ENCODE measurements at regions not wholly inside any gene's neighbourhood (a gene's known extent, or its start where the extent isn't known, plus 50 kb on each side); places are given as distances from the start of the nearest gene placed in this dataset.

- ChIA-PET POLR2A (no interaction called here), CTCF (no interaction called here), RAD21 (ENCODE audit: low non-redundant PET in 1 of 2, low total read pairs in 2 of 2, uncharacterized antibody in 2 of 2, unreplicated experiment in 2 of 2) (no interaction called here)
- Histone ChIP-seq H3K36me3 (ENCODE audit: control insufficient read depth in 1 of 2, insufficient read depth in 2 of 2, low read length in 2 of 2) (no peaks in the 10 kb centered on the region), H3K9ac (ENCODE audit: low read length) (no peak overlapping the region), H3K4me2 (ENCODE audit: low read length) (no peak overlapping the region), H3K4me3 (replicated peaks in 1 of 2; ENCODE audit: low read depth in 1 of 2, low read length in 2 of 2) (no peak overlapping the region), H3K79me2 (ENCODE audit: insufficient read depth, low read length) (no peaks in the 10 kb centered on the region), H3K27me3 (ENCODE audit: insufficient read depth, low read length) (no peaks in the 10 kb centered on the region), H3K9me2 (ENCODE audit: insufficient read depth) (no peaks in the 10 kb centered on the region), H4K20me1 (ENCODE audit: insufficient read depth) (no peaks in the 10 kb centered on the region), H3K27ac (ENCODE audit: low read depth, low read length) (no peak overlapping the region), H2AFZ (ENCODE audit: low read depth, low read length, poor library complexity, severe bottlenecking) (no peak overlapping the region), H3K4me1 (ENCODE audit: control insufficient read depth in 1 of 2, insufficient read depth in 2 of 2, low read length in 2 of 2) (no peaks in the 10 kb centered on the region), H3K9me3 (ENCODE audit: control insufficient read depth in 1 of 2, insufficient read depth in 1 of 2, low read depth in 1 of 2, low read length in 2 of 2) (no peaks in the 10 kb centered on the region)
- TF ChIP-seq SIN3A (IDR thresholded peaks at IDR 0.05; ENCODE audit: low read depth) (no peak), CBX3 (IDR thresholded peaks at IDR 0.05; ENCODE audit: low read depth) (no peak), MAX (IDR thresholded peaks at IDR 0.05) (no peak), POLR2AphosphoS5 (IDR thresholded peaks at IDR 0.05; ENCODE audit: low read depth, low read length) (no peak)
- intact Hi-C loops (cut with micrococcal nuclease) = no loop called here
- DNase-seq (ENCODE audit: low read depth, low spot score) (no peak), ATAC-seq (no peak)
- BruUV-seq (replicated peaks) = no TSS peak
Measured at GRCh38 chr5:155507363-155507762, 493.8 kb downstream of the KIF4B start.

- RAD21 ChIA-PET (ENCODE audit: low non-redundant PET in 1 of 2, low total read pairs in 2 of 2, uncharacterized antibody in 2 of 2, unreplicated experiment in 2 of 2) = no interaction called here
- no peaks in the 10 kb centered on the region for H3K36me3 ChIP-seq (ENCODE audit: control insufficient read depth in 1 of 2, insufficient read depth in 2 of 2, low read length in 2 of 2)
- no peaks in the 10 kb centered on the region; a peak in 1 of 4 replicates for H3K9me3 ChIP-seq (ENCODE audit: control insufficient read depth in 1 of 2, insufficient read depth in 1 of 2, low read depth in 1 of 2, low read length in 2 of 2)
- no peak for ATAC-seq
- H3K27ac ChIP-seq (ENCODE audit: low read depth, low read length) = no peak overlapping the region
- H3K9ac ChIP-seq (ENCODE audit: low read length) = no peak overlapping the region
- H2AFZ ChIP-seq (ENCODE audit: low read depth, low read length, poor library complexity, severe bottlenecking) = no peak overlapping the region
- intact Hi-C loops (cut with micrococcal nuclease) = no loop called here
- H3K4me3 ChIP-seq (replicated peaks in 1 of 2; ENCODE audit: low read depth in 1 of 2, low read length in 2 of 2) = no peak overlapping the region
- H3K27me3 ChIP-seq (ENCODE audit: insufficient read depth, low read length) = no peaks in the 10 kb centered on the region
- H3K9me2 ChIP-seq (ENCODE audit: insufficient read depth) = no peaks in the 10 kb centered on the region
- H3K79me2 ChIP-seq (ENCODE audit: insufficient read depth, low read length) = no peaks in the 10 kb centered on the region
- no TSS peak for BruUV-seq (replicated peaks)
- TF ChIP-seq CBX3 (IDR thresholded peaks at IDR 0.05; ENCODE audit: low read depth) = no peak
- no peak for TF ChIP-seq CEBPB (IDR thresholded peaks at IDR 0.05; ENCODE audit: low read depth)
- TF ChIP-seq TCF7L2 (IDR thresholded peaks at IDR 0.05; ENCODE audit: borderline replicate concordance, extremely low read depth, insufficient read depth, insufficient read length) = no peak
- no peak for TF ChIP-seq ZNF274 (IDR thresholded peaks at IDR 0.05; ENCODE audit: low read depth, low read length)
- no peak for TF ChIP-seq POLR2A (IDR thresholded peaks at IDR 0.05; ENCODE audit: borderline replicate concordance, extremely low read depth, insufficient read depth, insufficient read length)
- TF ChIP-seq ATF3 (IDR thresholded peaks at IDR 0.05) = no peak
- TF ChIP-seq POLR2AphosphoS5 (IDR thresholded peaks at IDR 0.05; ENCODE audit: low read depth, low read length) = no peak
- TF ChIP-seq SIN3A (IDR thresholded peaks at IDR 0.05; ENCODE audit: low read depth) = no peak
- TF ChIP-seq SP1 (IDR thresholded peaks at IDR 0.05; ENCODE audit: low read depth) = no peak
- no peaks in the 10 kb centered on the region for H3K4me1 ChIP-seq (ENCODE audit: control insufficient read depth in 1 of 2, insufficient read depth in 2 of 2, low read length in 2 of 2)
- CTCF ChIA-PET = no interaction called here
- H4K20me1 ChIP-seq (ENCODE audit: insufficient read depth) = no peaks in the 10 kb centered on the region; the same call in 1 of the 2 replicates
- DNase-seq (ENCODE audit: low read depth, low spot score) = no peak
- H3K4me2 ChIP-seq (ENCODE audit: low read length) = no peak overlapping the region
- POLR2A ChIA-PET = no interaction called here
Measured at GRCh38 chr5:155508673-155509072, 495.1 kb downstream of the KIF4B start.
